ENCODE measurements at regions not wholly inside any gene's neighbourhood (a gene's known extent, or its start where the extent isn't known, plus 50 kb on each side); places are given as distances from the start of the nearest gene placed in this dataset.

- no peak for DNase-seq (ENCODE audit: low spot score)
These were observed 62.6 kb upstream of the IER5L start for GRCh38 chr9:129240581-129241211.

GRCh38 chr9:129239946-129240490 lies 62.0 kb upstream of the IER5L start:
- DNase-seq (ENCODE audit: low spot score): no peak

- DNase-seq (ENCODE audit: low spot score): no peak
These were observed 59.7 kb upstream of the IER5L start for GRCh38 chr9:129237803-129238202.

GRCh38 chr9:129237164-129237611 lies 59.1 kb upstream of the IER5L start:
- DNase-seq (ENCODE audit: low spot score): no peak

- no peak for DNase-seq (ENCODE audit: low spot score)
These were observed 58.5 kb upstream of the IER5L start for GRCh38 chr9:129236441-129237145.

GRCh38 chr9:129235931-129236331 lies 57.9 kb upstream of the IER5L start:
- DNase-seq (ENCODE audit: low spot score): no peak

- no peak for DNase-seq (ENCODE audit: low spot score)
These were observed 57.2 kb upstream of the IER5L start for GRCh38 chr9:129235041-129235930.

GRCh38 chr9:129234491-129234890 lies 56.4 kb upstream of the IER5L start:
- no peak for DNase-seq (ENCODE audit: low spot score)

GRCh38 chr9:129232839-129233591 lies 55.0 kb upstream of the IER5L start:
- DNase-seq (ENCODE audit: low spot score): no peak

GRCh38 chr9:129231759-129232158 lies 53.7 kb upstream of the IER5L start:
- no peak for DNase-seq (ENCODE audit: low spot score)

- no peak for DNase-seq (ENCODE audit: low spot score)
These were observed 53.1 kb upstream of the IER5L start for GRCh38 chr9:129231022-129231739.

- no peak for DNase-seq (ENCODE audit: low spot score)
These were observed 52.2 kb upstream of the IER5L start for GRCh38 chr9:129230302-129230701.
